Activated T-cell treated with anti-CD3 and anti-CD28 coated beads, Interleukin-2, amount 50 U/mL, for 1 hour (primary cell): ENCODE measurements at regions not wholly inside any gene's neighbourhood (a gene's known extent, or its start where the extent isn't known, plus 50 kb on each side); places are given as distances from the start of the nearest gene placed in this dataset.
"Not testable (repeated sequence)": the region's sequence is repeated elsewhere in the genome, so short reads cannot be mapped to it uniquely, and the experiment has no call there.

ENCODE experiments used
- DNase-seq: peaks from one replicate; pipeline ENCODE4 v3.0.0-alpha.2; 2020

DNA sequence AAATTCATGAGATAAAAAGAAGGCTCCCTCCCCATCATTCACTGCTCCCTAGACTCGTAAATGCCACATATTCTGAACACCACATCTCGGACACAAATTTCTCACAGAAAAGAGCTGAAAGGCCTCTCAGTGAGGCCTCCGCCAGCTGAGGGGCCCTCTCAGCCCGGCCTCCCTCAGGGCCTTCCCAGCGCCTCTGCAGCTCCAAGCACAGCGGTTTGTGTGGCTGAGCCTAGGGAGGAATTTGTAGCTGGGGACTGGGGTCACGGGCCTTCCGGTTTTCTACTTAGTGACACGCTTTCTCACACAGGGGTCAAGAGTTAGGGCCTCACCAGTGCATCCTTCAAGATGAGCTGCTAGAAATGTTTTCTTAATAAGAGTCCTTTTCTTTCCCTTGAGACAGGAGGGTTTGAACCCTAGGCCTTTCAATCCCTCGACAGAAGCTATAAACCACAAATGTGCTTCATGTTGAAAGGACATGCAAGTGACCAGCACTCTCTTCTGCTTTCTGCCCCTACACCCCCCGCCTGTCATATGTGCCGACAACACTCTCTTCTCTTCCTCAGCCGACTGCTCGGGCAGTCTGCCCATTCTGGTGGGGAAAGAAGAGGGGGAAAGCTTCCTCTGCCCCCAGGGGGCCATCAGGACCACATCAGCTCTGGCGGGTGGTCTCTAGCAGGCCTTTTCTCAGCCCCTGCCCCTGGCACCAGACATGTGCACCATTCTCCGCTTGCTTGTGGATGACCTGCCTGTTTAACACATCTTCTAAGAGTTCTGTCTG lies 104.9 kb downstream of the CHIC2 start:
- DNase-seq: no peak

DNA sequence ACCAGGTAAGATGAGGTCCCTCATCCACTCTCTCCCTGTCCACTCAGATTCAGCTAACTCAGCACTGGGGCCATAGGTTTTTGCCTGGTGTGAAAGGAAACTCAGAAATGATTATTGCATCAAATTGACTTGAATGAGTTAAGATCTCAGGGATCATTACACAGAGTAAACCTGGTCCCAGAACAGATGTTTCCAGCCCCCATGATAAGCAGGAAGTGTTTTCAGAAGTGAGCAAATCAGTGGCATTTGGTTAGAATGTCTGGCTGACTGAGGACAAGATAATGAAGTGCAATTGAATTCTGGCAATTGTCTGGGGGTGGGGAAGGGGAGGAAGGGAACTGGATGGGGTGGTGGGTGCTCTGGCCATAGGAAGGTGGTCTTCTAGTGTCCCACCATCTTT lies 108.0 kb downstream of the CHIC2 start:
- no peak for DNase-seq

DNA sequence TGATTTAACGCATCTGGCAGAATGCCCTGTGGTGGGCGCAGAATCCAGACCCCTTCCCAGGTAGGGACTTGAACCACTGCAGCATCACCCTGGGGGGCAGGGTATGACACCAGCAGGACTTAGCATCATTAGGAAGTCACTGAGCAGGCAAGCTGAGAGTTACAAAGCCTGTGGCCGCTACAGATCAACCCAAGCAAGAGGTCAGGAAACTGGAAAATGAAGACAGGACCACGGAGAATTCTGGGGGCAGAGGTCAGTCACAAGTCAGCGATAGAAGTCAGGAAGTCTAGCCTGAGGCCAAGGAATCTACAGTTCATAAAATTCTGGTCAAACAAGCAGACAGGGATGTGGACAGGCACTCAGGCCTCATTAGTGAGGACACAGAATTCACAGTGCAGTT lies 108.4 kb downstream of the CHIC2 start:
- DNase-seq: no peak

GRCh38 chr4:53951414-53951813 lies 113.0 kb downstream of the CHIC2 start:
- DNase-seq: no peak

DNA sequence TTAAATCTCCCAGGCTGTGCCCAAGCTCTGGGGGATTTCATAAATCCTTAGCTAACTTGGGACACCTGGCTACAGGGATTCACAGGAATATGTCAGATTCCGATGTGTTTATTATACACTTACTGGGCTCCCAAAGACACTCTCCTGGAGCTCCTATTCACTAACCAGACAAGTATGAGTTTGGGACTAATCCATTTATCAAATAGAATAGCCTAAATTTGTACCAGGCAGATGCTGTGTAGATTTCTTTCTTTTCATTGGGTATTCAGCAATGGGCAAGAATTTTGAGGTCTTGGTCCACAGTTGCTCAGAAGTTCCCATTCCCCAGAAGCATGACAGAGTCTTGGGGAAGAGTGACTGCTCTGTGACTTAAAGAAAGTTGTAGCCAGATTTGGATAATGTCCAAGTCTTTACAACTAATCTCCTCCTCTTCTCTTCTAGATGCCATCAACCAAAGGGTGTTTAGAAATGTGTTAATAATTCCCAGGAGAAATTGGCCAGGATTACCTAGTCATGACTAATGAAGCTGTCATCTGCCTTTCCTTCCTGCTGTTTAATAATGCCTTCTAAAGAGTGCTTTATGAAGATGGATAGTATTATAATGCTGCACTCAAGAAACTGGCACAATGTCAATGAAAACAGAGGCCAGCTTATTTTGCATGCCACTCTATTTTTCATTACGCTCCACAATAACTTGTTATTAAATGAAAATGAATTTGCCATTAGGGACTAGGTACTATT lies 120.9 kb downstream of the CHIC2 start:
- no peak for DNase-seq

DNA sequence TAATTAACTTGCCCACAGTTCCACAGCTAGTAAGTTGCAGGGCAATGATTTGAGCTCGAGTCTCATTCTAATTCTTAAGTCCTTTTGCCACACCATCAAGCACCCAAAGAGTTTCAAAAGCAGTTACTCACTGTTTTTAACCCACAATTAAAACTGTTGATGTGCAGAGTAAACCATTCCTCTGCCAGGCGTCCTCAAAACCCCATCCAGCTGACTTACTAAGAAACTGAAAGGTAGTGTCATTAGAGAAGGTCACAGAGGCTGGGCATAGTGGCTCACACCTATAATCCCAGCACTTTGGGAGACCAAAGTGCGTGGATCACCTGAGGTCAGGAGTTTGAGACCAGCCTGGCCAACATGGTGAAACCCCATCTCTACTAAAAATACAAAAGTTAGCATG lies 121.7 kb downstream of the CHIC2 start:
- no peak for DNase-seq

- DNase-seq: no peak
These were observed 123.1 kb downstream of the CHIC2 start for GRCh38 chr4:53941331-53941730.

DNA sequence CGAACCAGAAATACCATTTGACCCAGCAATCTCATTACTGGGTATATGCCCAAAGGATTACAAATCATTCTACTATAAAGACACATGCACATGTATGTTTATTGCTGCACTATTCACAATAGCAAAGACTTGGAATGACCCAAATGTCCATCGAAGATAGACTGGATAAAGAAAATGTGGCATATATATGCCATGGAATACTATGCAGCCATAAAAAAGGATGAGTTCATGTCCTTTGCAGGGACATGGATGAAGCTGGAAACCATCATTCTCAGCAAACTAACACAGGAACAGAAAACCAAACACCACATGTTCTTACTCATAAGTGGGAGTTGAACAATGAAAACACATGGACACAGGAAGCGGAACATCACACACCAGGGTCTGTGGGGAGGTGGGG lies 124.5 kb downstream of the CHIC2 start:
- not testable (repeated sequence) for DNase-seq

DNA sequence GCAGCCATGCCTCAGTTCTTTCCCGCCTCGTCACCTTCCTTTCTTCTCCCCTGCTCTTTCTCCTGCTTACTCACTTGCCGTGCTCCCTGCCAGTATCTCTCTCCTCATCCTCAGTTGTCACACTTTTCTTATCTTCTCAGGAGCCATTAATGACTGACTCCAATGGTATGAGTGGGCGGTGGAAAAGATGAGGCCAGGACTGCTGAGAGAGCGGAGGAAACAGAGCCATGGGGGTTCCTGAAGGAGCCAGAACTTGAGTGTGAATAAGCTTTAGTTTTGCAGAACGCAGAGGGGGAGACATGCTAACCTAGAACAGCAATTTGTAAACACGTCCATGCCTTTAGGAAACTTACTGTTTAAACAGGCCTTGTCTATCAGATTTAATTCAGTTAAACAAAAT lies 126.5 kb downstream of the CHIC2 start:
- DNase-seq: no peak

- DNase-seq: no peak
These were observed 127.1 kb downstream of the CHIC2 start for GRCh38 chr4:53937327-53937726.

DNA sequence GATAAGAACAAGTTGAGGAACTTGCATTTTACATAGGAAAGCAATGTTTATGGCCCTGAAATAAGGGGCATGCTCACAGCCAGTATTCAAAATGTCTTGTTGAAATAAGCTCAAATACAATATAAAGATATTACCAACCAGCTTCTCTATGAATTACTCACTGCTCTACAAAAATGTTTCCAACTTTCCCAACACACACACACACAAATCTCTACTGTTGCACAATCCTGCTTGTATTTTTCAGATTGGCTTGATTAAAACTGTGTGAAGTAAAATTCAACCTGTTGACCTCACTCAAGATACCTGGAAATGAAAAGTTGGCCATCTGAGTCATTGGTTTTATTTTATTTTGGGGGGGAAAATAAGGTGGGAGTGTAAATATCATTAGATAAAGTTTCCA lies 128.6 kb downstream of the CHIC2 start:
- DNase-seq: no peak

GRCh38 chr4:53932796-53933610 lies 131.4 kb downstream of the CHIC2 start:
- DNase-seq: no peak

- DNase-seq: no peak
These were observed 132.9 kb downstream of the CHIC2 start for GRCh38 chr4:53931461-53931961.

DNA sequence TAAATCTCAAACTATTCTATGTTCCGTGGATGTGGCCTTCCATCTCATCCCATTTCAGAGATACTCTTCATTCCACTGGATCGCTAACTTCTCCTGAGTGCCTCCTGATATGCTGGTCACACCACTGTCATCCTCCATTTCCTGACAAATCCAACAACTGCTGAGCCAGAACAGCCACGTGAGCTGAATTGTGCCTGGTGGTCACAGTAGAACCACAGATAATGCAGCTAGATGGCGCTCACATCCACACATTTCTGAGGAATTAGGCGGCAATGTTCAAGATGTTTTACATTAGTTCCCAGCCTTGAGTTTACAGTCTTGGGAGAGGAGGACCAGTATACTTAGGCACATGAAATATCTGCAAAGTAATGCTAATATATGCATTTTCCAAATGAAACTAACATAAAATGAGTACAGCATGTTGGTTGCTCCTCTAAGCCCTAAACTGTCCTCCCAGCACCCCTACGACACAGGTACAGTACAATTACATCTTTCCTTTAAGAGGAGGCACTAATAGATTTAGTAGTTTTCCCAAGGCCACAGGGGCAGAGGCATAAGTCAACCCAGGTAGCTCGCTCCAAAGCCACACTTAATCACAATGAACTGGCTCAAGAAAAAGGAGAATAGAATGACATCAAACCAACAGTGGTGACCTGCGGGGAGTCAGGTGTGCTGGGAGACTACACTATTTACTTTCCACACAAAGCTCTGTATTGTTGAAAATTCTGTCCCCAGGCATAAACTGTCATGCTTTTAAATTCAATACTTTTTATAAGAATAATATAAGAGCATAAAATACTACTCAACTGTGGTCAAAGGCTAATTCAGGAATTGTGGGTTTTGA lies 134.2 kb downstream of the CHIC2 start:
- peak; percentile 40 for DNase-seq

- DNase-seq: no peak
These were observed 135.1 kb downstream of the CHIC2 start for GRCh38 chr4:53929311-53929710.

DNA sequence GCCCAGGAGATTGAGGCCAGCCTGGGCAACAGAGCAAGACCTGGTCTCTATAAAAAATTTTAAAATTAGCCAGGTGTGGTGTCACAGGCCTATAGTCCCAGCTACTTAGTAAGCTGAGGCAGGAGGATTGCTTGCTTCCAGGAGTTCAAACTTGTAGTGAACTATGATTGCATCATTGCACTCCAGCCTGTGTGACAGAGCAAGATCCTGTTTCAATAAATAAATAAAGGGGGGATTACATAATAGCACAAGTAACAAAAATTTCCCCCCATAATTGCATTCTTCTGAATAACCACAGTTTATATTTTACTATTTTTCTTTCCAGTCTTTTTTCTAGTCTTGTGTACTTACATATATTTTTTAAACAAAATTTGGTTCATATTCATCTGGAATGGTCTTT lies 135.6 kb downstream of the CHIC2 start:
- DNase-seq: no peak

GRCh38 chr4:53925050-53925605 lies 139.3 kb downstream of the CHIC2 start:
- no peak for DNase-seq

DNA sequence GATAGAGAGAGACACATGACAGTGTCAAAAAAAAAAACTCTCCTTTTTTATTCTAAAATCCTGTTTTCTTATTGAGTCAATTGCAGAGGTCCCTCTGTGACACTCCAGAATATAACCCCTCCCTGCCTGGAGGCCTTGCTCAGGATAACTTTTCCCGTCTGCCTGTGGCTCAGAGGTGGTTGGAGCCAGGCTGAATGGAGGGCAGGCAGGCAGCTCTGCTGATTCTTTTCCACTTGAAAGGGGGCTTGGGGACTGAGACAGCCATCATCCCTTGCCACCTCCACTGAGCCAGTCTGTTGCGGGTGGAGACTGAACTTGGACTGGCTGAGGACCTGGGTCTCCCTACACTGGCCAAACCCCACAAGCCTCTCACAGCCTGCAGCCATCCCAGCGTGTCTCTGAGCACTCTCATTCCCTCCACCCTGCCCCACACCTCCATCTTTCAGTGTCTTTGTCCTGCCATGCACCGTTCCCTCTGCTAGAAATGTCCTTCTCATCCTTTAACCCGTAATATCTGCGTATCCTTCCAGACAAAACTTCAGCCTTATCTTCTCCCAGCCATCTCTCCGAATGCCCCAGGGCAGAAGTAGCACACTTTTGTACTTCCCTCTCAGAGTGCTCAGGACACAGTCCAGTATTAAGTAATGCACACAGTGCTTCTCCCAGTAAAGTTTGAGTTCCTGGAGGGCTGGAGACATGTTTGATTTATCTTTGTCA lies 139.9 kb downstream of the CHIC2 start:
- no peak for DNase-seq

DNA sequence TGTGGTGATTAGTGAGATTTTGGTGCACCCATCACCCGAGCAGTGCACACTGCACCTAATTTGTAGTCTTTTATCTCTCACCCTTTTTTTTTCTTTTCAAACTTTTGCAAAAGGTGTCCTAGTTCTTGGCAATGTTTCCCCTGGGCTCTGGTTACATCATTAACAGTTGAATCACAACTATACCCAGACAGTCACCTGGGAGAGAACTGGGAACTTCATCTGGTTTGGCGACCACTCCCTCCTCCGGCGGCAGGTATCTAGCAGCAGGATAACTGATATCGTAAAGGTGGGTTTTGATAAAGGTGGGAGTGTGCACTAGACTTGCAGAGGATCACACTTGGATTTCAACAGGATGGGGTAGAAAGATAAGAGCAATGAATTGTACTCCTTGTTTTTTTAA lies 140.5 kb downstream of the CHIC2 start:
- DNase-seq: no peak

GRCh38 chr4:53921856-53922255 lies 142.5 kb downstream of the CHIC2 start:
- no peak for DNase-seq

- DNase-seq: no peak
These were observed 143.5 kb downstream of the CHIC2 start for GRCh38 chr4:53920883-53921282.

DNA sequence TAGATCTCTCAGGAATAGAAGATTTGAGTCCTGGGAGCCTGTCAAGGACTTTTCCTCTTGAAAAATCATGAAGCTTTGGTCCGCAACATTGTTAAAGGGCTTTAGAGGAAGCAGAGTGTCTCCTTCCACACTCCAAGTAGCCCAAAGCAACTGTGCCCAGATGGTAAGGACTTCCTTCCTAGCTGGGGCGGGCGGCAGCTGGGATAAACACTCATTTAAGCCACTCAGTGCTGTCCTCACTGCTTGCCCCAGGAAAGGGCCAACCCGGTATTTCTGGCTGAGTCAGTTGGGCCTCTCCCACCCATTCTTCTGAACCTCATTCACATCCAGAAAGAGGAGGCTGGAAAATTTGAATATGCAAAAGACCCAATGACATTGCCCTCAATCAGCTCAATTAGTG lies 144.3 kb downstream of the CHIC2 start:
- DNase-seq: no peak
